WTC11 (cell line): ENCODE measurements at regions not wholly inside any gene's neighbourhood (a gene's known extent, or its start where the extent isn't known, plus 50 kb on each side); places are given as distances from the start of the nearest gene placed in this dataset.

Source experiments
- ATAC-seq: fragments of 200-7000 bp; cut with Tn5 transposase; 2 replicates; pipeline ENCODE4 v1.10.0; 2021; ENCODE audit warnings: mild to moderate bottlenecking, moderate library complexity
- CTCF ChIA-PET: fragments of 300-600 bp; sonication (Branson Sonifier 250); formaldehyde crosslinking; loops from one replicate; lab custom pipeline; 2021; ENCODE audit warnings: antibody characterized with exemption; lab: Charles Lee
- POLR2A ChIA-PET: fragments of 350-600 bp; sonication (Branson Sonifier 250); formaldehyde crosslinking; loops from one replicate; lab custom pipeline; 2021; ENCODE audit warnings: antibody characterized with exemption; lab: Charles Lee
- DNase-seq: peaks from one replicate; pipeline ENCODE4 v3.0.0; 2021; ENCODE audit warnings: low spot score
- H3K27ac Mint-ChIP-seq: 2 replicates; pipeline ENCODE4 v1.8.0; 2021; ENCODE audit warnings: mixed read lengths
- H3K27me3 Mint-ChIP-seq: 2 replicates; pipeline ENCODE4 v1.8.0; 2021; ENCODE audit warnings: low read depth, mild to moderate bottlenecking, moderate library complexity, mixed read lengths
- H3K36me3 Mint-ChIP-seq: 2 replicates; pipeline ENCODE4 v1.8.0; 2021; ENCODE audit warnings: mixed read lengths
- H3K4me1 Mint-ChIP-seq: 2 replicates; pipeline ENCODE4 v1.8.0; 2022; ENCODE audit warnings: mixed read lengths
- H3K4me3 Mint-ChIP-seq: 2 replicates; pipeline ENCODE4 v1.8.0; 2021; ENCODE audit warnings: mild to moderate bottlenecking, moderate library complexity, mixed read lengths
- H3K9me3 Mint-ChIP-seq: 2 replicates; pipeline ENCODE4 v1.8.0; 2021; ENCODE audit warnings: mixed read lengths
- ETV6 ChIP-seq: sonication (generic); formaldehyde crosslinking; IDR thresholded peaks from 2 replicates; pipeline ENCODE4 v1.8.1; 2022; ENCODE audit warnings: mild to moderate bottlenecking, missing genetic modification reagents
- FOXK1 ChIP-seq: sonication (generic); formaldehyde crosslinking; IDR thresholded peaks from 2 replicates; pipeline ENCODE4 v1.8.0; 2022; ENCODE audit warnings: mild to moderate bottlenecking, moderate library complexity, missing genetic modification reagents
- FOXP1 ChIP-seq: sonication (generic); formaldehyde crosslinking; IDR thresholded peaks from 2 replicates; pipeline ENCODE4 v1.8.0; 2022; ENCODE audit warnings: missing genetic modification reagents, mild to moderate bottlenecking, moderate library complexity, borderline replicate concordance
- GRHL2 ChIP-seq: fragments of 250-450 bp; sonication (Bioruptor Pico); IDR thresholded peaks from 2 replicates; pipeline ENCODE4 v1.8.0; 2022; ENCODE audit warnings: mild to moderate bottlenecking, moderate library complexity; ENCODE audit not compliant: insufficient replicate concordance, severe bottlenecking
- IRF2 ChIP-seq: sonication (generic); formaldehyde crosslinking; IDR thresholded peaks from 2 replicates; pipeline ENCODE4 v1.8.0; 2022; ENCODE audit warnings: low read depth, missing genetic modification reagents, borderline replicate concordance
- OVOL2 ChIP-seq: fragments of 250-450 bp; sonication (Bioruptor Pico); IDR thresholded peaks from 2 replicates; pipeline ENCODE4 v1.9.0; 2021; ENCODE audit warnings: mild to moderate bottlenecking, borderline replicate concordance
- SMAD4 ChIP-seq: sonication (generic); formaldehyde crosslinking; IDR thresholded peaks from 2 replicates; pipeline ENCODE4 v1.8.0; 2022; ENCODE audit warnings: mild to moderate bottlenecking, missing genetic modification reagents
- SOX15 ChIP-seq: fragments of 250-450 bp; sonication (Bioruptor Pico); IDR thresholded peaks from 2 replicates; pipeline ENCODE4 v1.9.0; 2021; ENCODE audit warnings: mild to moderate bottlenecking
- TCF7 ChIP-seq: sonication (generic); formaldehyde crosslinking; IDR thresholded peaks from 2 replicates; pipeline ENCODE4 v1.8.0; 2022; ENCODE audit warnings: mild to moderate bottlenecking, low read depth, missing genetic modification reagents, moderate library complexity
- ZNF671 ChIP-seq: fragments of 250-450 bp; sonication (Bioruptor Pico); IDR thresholded peaks from 2 replicates; pipeline ENCODE4 v1.8.0; 2021; ENCODE audit warnings: mild to moderate bottlenecking
- TF ChIP-seq, protein P1 (sequence below): sonication (generic); formaldehyde crosslinking; IDR thresholded peaks from 2 replicates; pipeline ENCODE4 v1.8.1; 2022; ENCODE audit warnings: low read depth, mild to moderate bottlenecking, moderate library complexity, missing genetic modification reagents, borderline replicate concordance
- TF ChIP-seq, protein P2 (sequence below): sonication (generic); formaldehyde crosslinking; IDR thresholded peaks from 2 replicates; pipeline ENCODE4 v1.8.1; 2023; ENCODE audit warnings: mild to moderate bottlenecking, missing genetic modification reagents, moderate library complexity
- TF ChIP-seq, protein P3 (sequence below): fragments of 250-450 bp; sonication (Bioruptor Pico); IDR thresholded peaks from 2 replicates; pipeline ENCODE4 v1.9.0; 2021; ENCODE audit warnings: mild to moderate bottlenecking
- TF ChIP-seq, protein P4 (sequence below): sonication (generic); formaldehyde crosslinking; IDR thresholded peaks from 2 replicates; pipeline ENCODE4 v1.8.1; 2023; ENCODE audit warnings: mild to moderate bottlenecking, missing genetic modification reagents, moderate library complexity
- TF ChIP-seq, protein P5 (sequence below): fragments of 250-450 bp; sonication (Bioruptor Pico); IDR thresholded peaks from 2 replicates; pipeline ENCODE4 v2.1.2; 2022; ENCODE audit warnings: mild to moderate bottlenecking, moderate library complexity
- TF ChIP-seq, protein P6 (sequence below): sonication (generic); formaldehyde crosslinking; IDR thresholded peaks from 2 replicates; pipeline ENCODE4 v1.8.0; 2022; ENCODE audit warnings: missing genetic modification reagents

DNA sequence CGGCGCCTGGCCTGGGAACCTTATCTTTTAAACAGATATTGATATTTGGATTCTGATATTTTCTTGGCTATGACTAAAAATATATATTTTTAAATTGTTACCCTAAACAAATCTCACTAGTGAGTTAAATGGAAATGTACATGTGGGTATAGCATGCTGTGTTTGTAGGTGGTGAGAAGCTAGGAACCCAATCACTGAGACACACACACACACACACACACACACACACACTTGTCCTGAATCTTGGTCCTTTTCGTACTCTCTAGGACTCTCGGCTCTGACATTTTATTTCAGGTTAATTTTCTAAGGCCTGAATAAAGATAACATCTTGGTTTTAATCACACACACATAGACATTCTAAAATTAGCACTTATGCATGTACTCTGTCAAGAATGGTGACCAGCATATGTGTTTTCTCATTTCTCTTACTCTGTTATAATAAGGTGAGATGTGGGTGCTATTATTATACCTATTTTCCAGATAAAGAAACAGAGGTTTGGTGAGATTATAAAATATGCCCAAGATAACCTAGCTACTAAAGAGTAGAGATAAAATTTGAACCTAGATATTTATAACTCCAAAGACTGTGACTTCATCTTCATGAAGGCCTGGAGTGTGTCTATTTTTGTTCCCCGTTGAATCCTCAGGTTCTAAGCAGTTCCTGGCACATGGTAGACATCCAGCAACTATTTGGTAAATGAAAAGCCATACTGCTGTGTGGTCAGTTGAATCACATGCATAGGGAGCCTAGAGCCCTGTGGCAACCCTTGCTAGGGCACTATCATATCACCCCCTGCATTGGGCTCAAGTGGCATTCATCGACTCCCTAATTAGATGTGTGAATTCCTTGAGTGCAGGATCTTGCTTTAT lies 85.0 kb upstream of the RAB3GAP2 start:
- no peaks in the 10 kb centered on the region for H3K27me3 Mint-ChIP-seq
- H3K4me3 Mint-ChIP-seq: no peak overlapping the region
- no peaks in the 10 kb centered on the region for H3K36me3 Mint-ChIP-seq
- POLR2A ChIA-PET: no interaction called here
- no peak for TF ChIP-seq FOXK1 (CRISPR knock-in tag)
- TF ChIP-seq, protein P1, sequence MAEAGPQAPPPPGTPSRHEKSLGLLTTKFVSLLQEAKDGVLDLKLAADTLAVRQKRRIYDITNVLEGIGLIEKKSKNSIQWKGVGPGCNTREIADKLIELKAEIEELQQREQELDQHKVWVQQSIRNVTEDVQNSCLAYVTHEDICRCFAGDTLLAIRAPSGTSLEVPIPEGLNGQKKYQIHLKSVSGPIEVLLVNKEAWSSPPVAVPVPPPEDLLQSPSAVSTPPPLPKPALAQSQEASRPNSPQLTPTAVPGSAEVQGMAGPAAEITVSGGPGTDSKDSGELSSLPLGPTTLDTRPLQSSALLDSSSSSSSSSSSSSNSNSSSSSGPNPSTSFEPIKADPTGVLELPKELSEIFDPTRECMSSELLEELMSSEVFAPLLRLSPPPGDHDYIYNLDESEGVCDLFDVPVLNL (CRISPR knock-in tag): no peak
- TF ChIP-seq, protein P2, sequence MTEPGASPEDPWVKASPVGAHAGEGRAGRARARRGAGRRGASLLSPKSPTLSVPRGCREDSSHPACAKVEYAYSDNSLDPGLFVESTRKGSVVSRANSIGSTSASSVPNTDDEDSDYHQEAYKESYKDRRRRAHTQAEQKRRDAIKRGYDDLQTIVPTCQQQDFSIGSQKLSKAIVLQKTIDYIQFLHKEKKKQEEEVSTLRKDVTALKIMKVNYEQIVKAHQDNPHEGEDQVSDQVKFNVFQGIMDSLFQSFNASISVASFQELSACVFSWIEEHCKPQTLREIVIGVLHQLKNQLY: no peak
- no peak for TF ChIP-seq GRHL2 (CRISPR knock-in tag)
- TF ChIP-seq SOX15 (CRISPR knock-in tag): no peak
- TF ChIP-seq, protein P3, sequence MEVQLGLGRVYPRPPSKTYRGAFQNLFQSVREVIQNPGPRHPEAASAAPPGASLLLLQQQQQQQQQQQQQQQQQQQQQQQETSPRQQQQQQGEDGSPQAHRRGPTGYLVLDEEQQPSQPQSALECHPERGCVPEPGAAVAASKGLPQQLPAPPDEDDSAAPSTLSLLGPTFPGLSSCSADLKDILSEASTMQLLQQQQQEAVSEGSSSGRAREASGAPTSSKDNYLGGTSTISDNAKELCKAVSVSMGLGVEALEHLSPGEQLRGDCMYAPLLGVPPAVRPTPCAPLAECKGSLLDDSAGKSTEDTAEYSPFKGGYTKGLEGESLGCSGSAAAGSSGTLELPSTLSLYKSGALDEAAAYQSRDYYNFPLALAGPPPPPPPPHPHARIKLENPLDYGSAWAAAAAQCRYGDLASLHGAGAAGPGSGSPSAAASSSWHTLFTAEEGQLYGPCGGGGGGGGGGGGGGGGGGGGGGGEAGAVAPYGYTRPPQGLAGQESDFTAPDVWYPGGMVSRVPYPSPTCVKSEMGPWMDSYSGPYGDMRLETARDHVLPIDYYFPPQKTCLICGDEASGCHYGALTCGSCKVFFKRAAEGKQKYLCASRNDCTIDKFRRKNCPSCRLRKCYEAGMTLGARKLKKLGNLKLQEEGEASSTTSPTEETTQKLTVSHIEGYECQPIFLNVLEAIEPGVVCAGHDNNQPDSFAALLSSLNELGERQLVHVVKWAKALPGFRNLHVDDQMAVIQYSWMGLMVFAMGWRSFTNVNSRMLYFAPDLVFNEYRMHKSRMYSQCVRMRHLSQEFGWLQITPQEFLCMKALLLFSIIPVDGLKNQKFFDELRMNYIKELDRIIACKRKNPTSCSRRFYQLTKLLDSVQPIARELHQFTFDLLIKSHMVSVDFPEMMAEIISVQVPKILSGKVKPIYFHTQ (CRISPR knock-in tag): no peak
- TF ChIP-seq SMAD4 (CRISPR knock-in tag): no peak
- no peak for TF ChIP-seq IRF2 (CRISPR knock-in tag)
- no peak for TF ChIP-seq OVOL2
- TF ChIP-seq FOXP1 (CRISPR knock-in tag): no peak
- no peak for TF ChIP-seq ZNF671 (CRISPR knock-in tag)
- no peak for TF ChIP-seq ETV6 (CRISPR knock-in tag)
- no peak for TF ChIP-seq TCF7 (CRISPR knock-in tag)
- TF ChIP-seq, protein P4, sequence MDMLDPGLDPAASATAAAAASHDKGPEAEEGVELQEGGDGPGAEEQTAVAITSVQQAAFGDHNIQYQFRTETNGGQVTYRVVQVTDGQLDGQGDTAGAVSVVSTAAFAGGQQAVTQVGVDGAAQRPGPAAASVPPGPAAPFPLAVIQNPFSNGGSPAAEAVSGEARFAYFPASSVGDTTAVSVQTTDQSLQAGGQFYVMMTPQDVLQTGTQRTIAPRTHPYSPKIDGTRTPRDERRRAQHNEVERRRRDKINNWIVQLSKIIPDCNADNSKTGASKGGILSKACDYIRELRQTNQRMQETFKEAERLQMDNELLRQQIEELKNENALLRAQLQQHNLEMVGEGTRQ (CRISPR knock-in tag): no peak
- TF ChIP-seq, protein P5, sequence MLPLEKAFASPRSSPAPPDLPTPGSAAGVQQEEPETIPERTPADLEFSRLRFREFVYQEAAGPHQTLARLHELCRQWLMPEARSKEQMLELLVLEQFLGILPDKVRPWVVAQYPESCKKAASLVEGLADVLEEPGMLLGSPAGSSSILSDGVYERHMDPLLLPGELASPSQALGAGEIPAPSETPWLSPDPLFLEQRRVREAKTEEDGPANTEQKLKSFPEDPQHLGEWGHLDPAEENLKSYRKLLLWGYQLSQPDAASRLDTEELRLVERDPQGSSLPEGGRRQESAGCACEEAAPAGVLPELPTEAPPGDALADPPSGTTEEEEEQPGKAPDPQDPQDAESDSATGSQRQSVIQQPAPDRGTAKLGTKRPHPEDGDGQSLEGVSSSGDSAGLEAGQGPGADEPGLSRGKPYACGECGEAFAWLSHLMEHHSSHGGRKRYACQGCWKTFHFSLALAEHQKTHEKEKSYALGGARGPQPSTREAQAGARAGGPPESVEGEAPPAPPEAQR (CRISPR knock-in tag): no peak
- TF ChIP-seq, protein P6, sequence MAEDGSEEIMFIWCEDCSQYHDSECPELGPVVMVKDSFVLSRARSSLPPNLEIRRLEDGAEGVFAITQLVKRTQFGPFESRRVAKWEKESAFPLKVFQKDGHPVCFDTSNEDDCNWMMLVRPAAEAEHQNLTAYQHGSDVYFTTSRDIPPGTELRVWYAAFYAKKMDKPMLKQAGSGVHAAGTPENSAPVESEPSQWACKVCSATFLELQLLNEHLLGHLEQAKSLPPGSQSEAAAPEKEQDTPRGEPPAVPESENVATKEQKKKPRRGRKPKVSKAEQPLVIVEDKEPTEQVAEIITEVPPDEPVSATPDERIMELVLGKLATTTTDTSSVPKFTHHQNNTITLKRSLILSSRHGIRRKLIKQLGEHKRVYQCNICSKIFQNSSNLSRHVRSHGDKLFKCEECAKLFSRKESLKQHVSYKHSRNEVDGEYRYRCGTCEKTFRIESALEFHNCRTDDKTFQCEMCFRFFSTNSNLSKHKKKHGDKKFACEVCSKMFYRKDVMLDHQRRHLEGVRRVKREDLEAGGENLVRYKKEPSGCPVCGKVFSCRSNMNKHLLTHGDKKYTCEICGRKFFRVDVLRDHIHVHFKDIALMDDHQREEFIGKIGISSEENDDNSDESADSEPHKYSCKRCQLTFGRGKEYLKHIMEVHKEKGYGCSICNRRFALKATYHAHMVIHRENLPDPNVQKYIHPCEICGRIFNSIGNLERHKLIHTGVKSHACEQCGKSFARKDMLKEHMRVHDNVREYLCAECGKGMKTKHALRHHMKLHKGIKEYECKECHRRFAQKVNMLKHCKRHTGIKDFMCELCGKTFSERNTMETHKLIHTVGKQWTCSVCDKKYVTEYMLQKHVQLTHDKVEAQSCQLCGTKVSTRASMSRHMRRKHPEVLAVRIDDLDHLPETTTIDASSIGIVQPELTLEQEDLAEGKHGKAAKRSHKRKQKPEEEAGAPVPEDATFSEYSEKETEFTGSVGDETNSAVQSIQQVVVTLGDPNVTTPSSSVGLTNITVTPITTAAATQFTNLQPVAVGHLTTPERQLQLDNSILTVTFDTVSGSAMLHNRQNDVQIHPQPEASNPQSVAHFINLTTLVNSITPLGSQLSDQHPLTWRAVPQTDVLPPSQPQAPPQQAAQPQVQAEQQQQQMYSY (CRISPR knock-in tag): no peak
- no peak overlapping the region for H3K27ac Mint-ChIP-seq
- H3K9me3 Mint-ChIP-seq: peaks cover 9% of the 10 kb centered on the region
- ATAC-seq (no peak), DNase-seq (no peak)
- H3K4me1 Mint-ChIP-seq: peaks cover 13% of the 10 kb centered on the region
- CTCF ChIA-PET: no interaction called here
